ENCODE measurements at regions not wholly inside any gene's neighbourhood (a gene's known extent, or its start where the extent isn't known, plus 50 kb on each side); places are given as distances from the start of the nearest gene placed in this dataset.

DNA sequence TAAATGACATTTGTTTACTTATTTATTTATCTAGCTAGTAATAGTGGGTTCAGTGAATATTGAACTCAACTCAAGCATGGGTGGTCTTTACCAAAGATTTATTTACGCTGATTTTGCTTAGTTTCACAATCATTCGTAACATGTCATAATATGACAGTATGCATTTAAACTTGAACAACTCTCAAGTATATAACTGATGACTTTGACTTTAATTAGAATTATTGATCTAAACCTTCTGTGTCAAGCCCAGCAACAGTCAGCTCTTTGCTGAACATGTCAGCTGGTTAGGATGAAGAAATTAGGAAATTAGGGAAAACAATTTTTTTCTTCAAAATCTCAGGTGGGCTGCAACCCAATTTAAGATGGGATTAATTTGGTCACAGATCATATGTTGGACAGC lies 210.5 kb upstream of the G2E3 start:
- TF ChIP-seq CTCF (IDR thresholded peaks at IDR 0.05) (no peak), EZH2phosphoT487 (IDR thresholded peaks at IDR 0.05) (no peak), EZH2 (IDR thresholded peaks at IDR 0.05) (no peak)

All from neural progenitor cell (in vitro differentiated cells).